ENCODE measurements at regions not wholly inside any gene's neighbourhood (a gene's known extent, or its start where the extent isn't known, plus 50 kb on each side); places are given as distances from the start of the nearest gene placed in this dataset.

GRCh38 chr16:85333337-85333736, 221.1 kb upstream of the CIBAR2 start:
- no peak for DNase-seq (ENCODE audit: low read depth)
- in situ Hi-C loops (cut with HindIII; ENCODE audit: low pct_unique_long_range_greater_than_20kb, low sequenced_read_pairs): no loop called here

GRCh38 chr16:85333744-85334640, 221.7 kb upstream of the CIBAR2 start:
- in situ Hi-C loops (cut with HindIII; ENCODE audit: low pct_unique_long_range_greater_than_20kb, low sequenced_read_pairs): no loop called here
- no peak for DNase-seq (ENCODE audit: low read depth)

- DNase-seq (ENCODE audit: low read depth): no peak
- in situ Hi-C loops (cut with HindIII; ENCODE audit: low pct_unique_long_range_greater_than_20kb, low sequenced_read_pairs): no loop called here
Observed at GRCh38 chr16:85334718-85335583, 222.7 kb upstream of the CIBAR2 start.

- DNase-seq (ENCODE audit: low read depth): no peak
- in situ Hi-C loops (cut with HindIII; ENCODE audit: low pct_unique_long_range_greater_than_20kb, low sequenced_read_pairs): no loop called here
Observed at GRCh38 chr16:85335584-85336491, 223.6 kb upstream of the CIBAR2 start.

- in situ Hi-C loops (cut with HindIII; ENCODE audit: low pct_unique_long_range_greater_than_20kb, low sequenced_read_pairs): no loop called here
- no peak for DNase-seq (ENCODE audit: low read depth)
Observed at GRCh38 chr16:85337910-85338637, 225.8 kb upstream of the CIBAR2 start.

GRCh38 chr16:85338638-85338982, 226.3 kb upstream of the CIBAR2 start:
- in situ Hi-C loops (cut with HindIII; ENCODE audit: low pct_unique_long_range_greater_than_20kb, low sequenced_read_pairs): no loop called here
- DNase-seq (ENCODE audit: low read depth): no peak

GRCh38 chr16:85338989-85339685, 226.9 kb upstream of the CIBAR2 start:
- DNase-seq (ENCODE audit: low read depth): no peak
- in situ Hi-C loops (cut with HindIII; ENCODE audit: low pct_unique_long_range_greater_than_20kb, low sequenced_read_pairs): no loop called here

- DNase-seq (ENCODE audit: low read depth): no peak
- in situ Hi-C loops (cut with HindIII; ENCODE audit: low pct_unique_long_range_greater_than_20kb, low sequenced_read_pairs): no loop called here
Observed at GRCh38 chr16:85341972-85342695, 229.9 kb upstream of the CIBAR2 start.

GRCh38 chr16:85344502-85345128, 232.3 kb upstream of the CIBAR2 start:
- in situ Hi-C loops (cut with HindIII; ENCODE audit: low pct_unique_long_range_greater_than_20kb, low sequenced_read_pairs): no loop called here
- DNase-seq (ENCODE audit: low read depth): no peak

GRCh38 chr16:85345129-85345639, 232.9 kb upstream of the CIBAR2 start:
- no peak for DNase-seq (ENCODE audit: low read depth)
- in situ Hi-C loops (cut with HindIII; ENCODE audit: low pct_unique_long_range_greater_than_20kb, low sequenced_read_pairs): no loop called here

- in situ Hi-C loops (cut with HindIII; ENCODE audit: low pct_unique_long_range_greater_than_20kb, low sequenced_read_pairs): no loop called here
- DNase-seq (ENCODE audit: low read depth): no peak
Observed at GRCh38 chr16:85346404-85347212, 234.3 kb upstream of the CIBAR2 start.

- in situ Hi-C loops (cut with HindIII; ENCODE audit: low pct_unique_long_range_greater_than_20kb, low sequenced_read_pairs): no loop called here
- DNase-seq (ENCODE audit: low read depth): no peak
Observed at GRCh38 chr16:85347213-85347591, 234.9 kb upstream of the CIBAR2 start.

- DNase-seq (ENCODE audit: low read depth): no peak
- in situ Hi-C loops (cut with HindIII; ENCODE audit: low pct_unique_long_range_greater_than_20kb, low sequenced_read_pairs): no loop called here
Observed at GRCh38 chr16:85348065-85348840, 236.0 kb upstream of the CIBAR2 start.

GRCh38 chr16:85348911-85349334, 236.7 kb upstream of the CIBAR2 start:
- in situ Hi-C loops (cut with HindIII; ENCODE audit: low pct_unique_long_range_greater_than_20kb, low sequenced_read_pairs): no loop called here

More at GRCh38 chr16:85348911-85349334, 236.7 kb upstream of the CIBAR2 start:
- no peak for DNase-seq (ENCODE audit: low read depth)

All from Caki2 (cell line).